H9 (cell line): ENCODE measurements at regions not wholly inside any gene's neighbourhood (a gene's known extent, or its start where the extent isn't known, plus 50 kb on each side); places are given as distances from the start of the nearest gene placed in this dataset.

Experiments used
- DNase-seq: peaks from one replicate; pipeline ENCODE4 v3.0.0-alpha.2; 2017
- H2AFZ ChIP-seq: one replicate; pipeline ENCODE4 v1.6.1; 2013; ENCODE audit warnings: mild to moderate bottlenecking, low read length, control low read depth, moderate library complexity
- H2AK5ac ChIP-seq: 2 replicates; pipeline ENCODE4 v1.6.1; 2013; ENCODE audit warnings: low read length, control low read depth, mixed read lengths; ENCODE audit not compliant: insufficient read length
- H2BK120ac ChIP-seq: one replicate; pipeline ENCODE4 v1.6.1; 2013; ENCODE audit warnings: low read depth, mild to moderate bottlenecking, low read length, control low read depth, inconsistent platforms; ENCODE audit not compliant: poor library complexity, severe bottlenecking
- H2BK12ac ChIP-seq: 2 replicates; pipeline ENCODE4 v1.6.1; 2013; ENCODE audit warnings: low read length, control low read depth, mixed read lengths, low read depth; ENCODE audit not compliant: insufficient read length
- H2BK15ac ChIP-seq: 2 replicates; pipeline ENCODE4 v1.6.1; 2013; ENCODE audit warnings: low read depth, low read length, control low read depth
- H2BK20ac ChIP-seq: one replicate; pipeline ENCODE4 v1.6.1; 2013; ENCODE audit warnings: low read depth, mild to moderate bottlenecking, low read length, control low read depth, inconsistent platforms; ENCODE audit not compliant: poor library complexity, severe bottlenecking
- H2BK5ac ChIP-seq: 2 replicates; pipeline ENCODE4 v1.6.1; 2013; ENCODE audit warnings: low read length, control low read depth, mixed read lengths; ENCODE audit not compliant: insufficient read length
- H3K14ac ChIP-seq: 2 replicates; pipeline ENCODE4 v1.6.1; 2013; ENCODE audit warnings: low read length, control low read depth; ENCODE audit not compliant: insufficient read depth
- H3K18ac ChIP-seq: 2 replicates; pipeline ENCODE4 v1.6.1; 2013; ENCODE audit warnings: low read depth, mild to moderate bottlenecking, mixed read lengths, low read length, control low read depth; ENCODE audit not compliant: insufficient read length
- H3K23ac ChIP-seq: 2 replicates; pipeline ENCODE4 v1.6.1; 2013; ENCODE audit warnings: low read length, control low read depth, mixed read lengths, low read depth; ENCODE audit not compliant: insufficient read length
- H3K23me2 ChIP-seq: 2 replicates; pipeline ENCODE4 v1.6.1; 2013; ENCODE audit warnings: low read depth, mild to moderate bottlenecking, mixed read lengths, low read length, control low read depth; ENCODE audit not compliant: insufficient read length, poor library complexity, severe bottlenecking
- H3K27ac ChIP-seq: 2 replicates; pipeline ENCODE4 v1.5.1; 2013; ENCODE audit warnings: low read length, control low read depth, mixed read lengths, low read depth; ENCODE audit not compliant: insufficient read length
- H3K27me3 ChIP-seq: 2 replicates; pipeline ENCODE4 v1.6.1; 2013; ENCODE audit warnings: low read length, control low read depth, inconsistent platforms; ENCODE audit not compliant: insufficient read depth
- H3K4ac ChIP-seq: 2 replicates; pipeline ENCODE4 v1.6.1; 2013; ENCODE audit warnings: low read depth, mild to moderate bottlenecking, control low read depth, inconsistent platforms, low read length, moderate library complexity
- H3K4me1 ChIP-seq: 2 replicates; pipeline ENCODE4 v1.6.1; 2013; ENCODE audit warnings: low read length, control low read depth, inconsistent platforms; ENCODE audit not compliant: insufficient read depth
- H3K4me2 ChIP-seq: 2 replicates; pipeline ENCODE4 v1.6.1; 2013; ENCODE audit warnings: low read length, control low read depth, mixed read lengths; ENCODE audit not compliant: insufficient read length, insufficient read depth
- H3K56ac ChIP-seq: 2 replicates; pipeline ENCODE4 v1.6.1; 2013; ENCODE audit warnings: low read depth, mild to moderate bottlenecking, mixed read lengths, low read length, control low read depth; ENCODE audit not compliant: insufficient read length
- H3K79me1 ChIP-seq: 2 replicates; pipeline ENCODE4 v1.6.1; 2013; ENCODE audit warnings: low read depth, mild to moderate bottlenecking, moderate library complexity, low read length, control low read depth, inconsistent platforms; ENCODE audit not compliant: insufficient read depth, poor library complexity, severe bottlenecking
- H3K79me2 ChIP-seq: 2 replicates; pipeline ENCODE4 v1.6.1; 2013; ENCODE audit warnings: low read length, control low read depth, inconsistent platforms; ENCODE audit not compliant: insufficient read depth
- H3K9ac ChIP-seq: 2 replicates; pipeline ENCODE4 v1.6.1; 2013; ENCODE audit warnings: low read length, control low read depth, mixed read lengths; ENCODE audit not compliant: insufficient read length; ENCODE audit errors: extremely low read depth
- H3K9me3 ChIP-seq: one replicate; pipeline ENCODE4 v1.6.1; 2013; ENCODE audit warnings: low read depth, low read length, inconsistent platforms; ENCODE audit not compliant: control insufficient read depth
- H3T11ph ChIP-seq: one replicate; pipeline ENCODE4 v1.6.1; 2013; ENCODE audit warnings: mild to moderate bottlenecking, low read length, control low read depth, inconsistent platforms
- H4K20me1 ChIP-seq: one replicate; pipeline ENCODE4 v1.6.1; 2013; ENCODE audit not compliant: control insufficient read depth, insufficient read length, insufficient read depth
- H4K5ac ChIP-seq: 2 replicates; pipeline ENCODE4 v1.6.1; 2013; ENCODE audit warnings: low read depth, mild to moderate bottlenecking, mixed read lengths, low read length, control low read depth; ENCODE audit not compliant: insufficient read length
- H4K8ac ChIP-seq: replicated peaks from 2 replicates; pipeline ENCODE4 v1.6.1; 2013; ENCODE audit warnings: low read length, control low read depth, mixed read lengths, low read depth; ENCODE audit not compliant: insufficient read length
- H4K91ac ChIP-seq: 2 replicates; pipeline ENCODE4 v1.6.1; 2013; ENCODE audit warnings: low read depth, mild to moderate bottlenecking, moderate library complexity, mixed read lengths, low read length, control low read depth; ENCODE audit not compliant: insufficient read length
- H3K27ac Mint-ChIP-seq, 3 experiments: 2 replicates in 2 of 3; 3 replicates in 1 of 3; pipeline ENCODE4 v1.8.0; 2020 to 2021; ENCODE audit warnings: mixed read lengths in 3 of 3, mild to moderate bottlenecking in 1 of 3, moderate library complexity in 1 of 3
- H3K27me3 Mint-ChIP-seq: 2 replicates; pipeline ENCODE4 v1.8.0; 2021; ENCODE audit warnings: low read depth, mild to moderate bottlenecking, moderate library complexity, mixed read lengths
- H3K36me3 Mint-ChIP-seq, 3 experiments: 2 replicates in 2 of 3; 3 replicates in 1 of 3; pipeline ENCODE4 v1.8.0; 2020 to 2021; ENCODE audit warnings: low read depth in 3 of 3, mixed read lengths in 3 of 3; ENCODE audit not compliant: insufficient read depth in 1 of 3
- H3K4me1 Mint-ChIP-seq, 2 experiments: 2 replicates each; pipeline ENCODE4 v1.8.0; 2020; ENCODE audit warnings: mixed read lengths in 2 of 2
- H3K4me3 Mint-ChIP-seq, 2 experiments: 2 replicates in 1 of 2; 3 replicates in 1 of 2; pipeline ENCODE4 v1.8.0; 2020 to 2021; ENCODE audit warnings: mild to moderate bottlenecking in 2 of 2, mixed read lengths in 2 of 2, moderate library complexity in 1 of 2
- H3K9me3 Mint-ChIP-seq, 2 experiments: 2 replicates in 1 of 2; 3 replicates in 1 of 2; pipeline ENCODE4 v1.8.0; 2020; ENCODE audit warnings: mild to moderate bottlenecking in 2 of 2, mixed read lengths in 2 of 2, moderate library complexity in 1 of 2
- CTCF ChIP-seq: fragments of 200-600 bp; sonication (generic); conservative IDR thresholded peaks from 3 replicates; pipeline ENCODE4 v1.8.0; 2021; ENCODE audit warnings: antibody characterized with exemption, mild to moderate bottlenecking
- whole genome bisulfite sequencing: extraction: QIAGEN DNeasy Blood & Tissue Kit; methylation state at CpG from one replicate; pipeline ENCODE4 v1.1.7; 2013; ENCODE audit warnings: missing lambda C conversion rate, low lambda C conversion rate, mixed read lengths; ENCODE audit not compliant: insufficient read length; ENCODE audit errors: extremely low coverage; 5-methylcytosine and 5-hydroxymethylcytosine counted together

GRCh38 chr3:124469555-124469954, 260.7 kb upstream of the UMPS start:
- 100% methylated on average over 3 of the region's 5 CpGs for WGBS
- peaks cover 2% of the 10 kb centered on the region in 2 experiments; a peak in 1 of 4 replicates for H3K4me1 Mint-ChIP-seq
- no peak overlapping the region for H4K8ac ChIP-seq

More at GRCh38 chr3:124469555-124469954, 260.7 kb upstream of the UMPS start:
- H3K4me3 Mint-ChIP-seq = no peak overlapping the region
- no peaks in the 10 kb centered on the region for H3K9me3 Mint-ChIP-seq
- H3K4ac ChIP-seq = no peak overlapping the region
- no peak overlapping the region for H2BK15ac ChIP-seq
- H3K27me3 Mint-ChIP-seq = no peaks in the 10 kb centered on the region; the same call in 1 of the 2 replicates
- H2BK120ac ChIP-seq = no peak overlapping the region
- H4K20me1 ChIP-seq = no peaks in the 10 kb centered on the region
- no peak overlapping the region for H3K27ac Mint-ChIP-seq
- no peaks in the 10 kb centered on the region for H3K27me3 ChIP-seq
- H3K36me3 Mint-ChIP-seq = no peaks in the 10 kb centered on the region
- H3K23ac ChIP-seq = no peak overlapping the region
- no peak overlapping the region for H3K4me2 ChIP-seq
- H3K56ac ChIP-seq = no peak overlapping the region
- no peak overlapping the region for H2BK12ac ChIP-seq
- no peak overlapping the region for H4K5ac ChIP-seq
- no peaks in the 10 kb centered on the region for H3K9me3 ChIP-seq
- no peak overlapping the region for H2AFZ ChIP-seq
- no peak overlapping the region for H4K91ac ChIP-seq
- H3K9ac ChIP-seq = no peak overlapping the region
- no peak overlapping the region for H2BK20ac ChIP-seq
- H3K4me1 ChIP-seq = no peaks in the 10 kb centered on the region
- H3K23me2 ChIP-seq = no peaks in the 10 kb centered on the region
- no peak overlapping the region for H3K18ac ChIP-seq
- no peaks in the 10 kb centered on the region for H3K79me2 ChIP-seq
- no peak for DNase-seq
- H3K79me1 ChIP-seq = no peaks in the 10 kb centered on the region
- no peak overlapping the region for H3K27ac ChIP-seq
- no peak overlapping the region for H3K14ac ChIP-seq
- no peak overlapping the region for H2AK5ac ChIP-seq
- no peak overlapping the region for H3T11ph ChIP-seq
- no peak overlapping the region for H2BK5ac ChIP-seq
- TF ChIP-seq CTCF = no peak
